ENCODE measurements at regions not wholly inside any gene's neighbourhood (a gene's known extent, or its start where the extent isn't known, plus 50 kb on each side); places are given as distances from the start of the nearest gene placed in this dataset.

DNA sequence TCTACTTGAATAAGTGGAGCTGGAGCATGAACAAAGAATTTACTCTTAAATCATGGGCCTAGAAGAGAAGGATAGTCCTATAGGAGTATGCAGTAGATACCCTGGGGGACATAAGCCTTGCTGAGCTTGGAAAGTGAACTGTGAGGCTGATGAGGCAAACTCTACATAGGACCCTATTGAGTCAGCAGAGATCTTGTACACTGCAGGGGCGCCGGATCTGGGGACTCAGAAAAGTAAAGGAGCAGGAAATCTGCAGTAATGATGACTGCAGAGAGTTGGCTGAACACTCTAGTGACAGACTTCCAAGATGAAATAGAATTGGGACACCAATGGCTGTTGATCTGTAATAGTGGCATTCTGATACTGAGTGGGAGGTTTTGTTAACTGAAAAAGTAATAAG, 543.7 kb downstream of the XIRP2 start:
- no peak for DNase-seq (ENCODE audit: low read depth)

DNA sequence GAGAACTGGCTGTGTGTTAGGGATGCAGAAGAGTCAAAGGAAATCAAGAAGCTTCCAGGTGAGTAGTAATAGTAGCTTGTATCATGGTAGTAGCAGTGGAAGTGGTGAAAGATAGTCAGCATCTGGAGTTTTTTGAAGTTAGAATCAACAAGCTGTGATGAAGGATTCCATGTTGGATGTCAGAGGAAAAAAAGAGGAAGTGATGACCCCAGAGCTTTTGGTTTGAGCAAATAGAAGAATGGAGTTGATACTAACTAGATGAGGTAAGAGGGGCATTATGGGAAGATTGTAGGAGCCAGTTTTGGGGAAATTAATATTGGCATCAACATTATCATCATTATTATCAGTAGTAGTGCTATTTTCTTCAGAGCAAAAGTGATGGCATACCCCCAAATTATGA, 542.2 kb downstream of the XIRP2 start:
- DNase-seq (ENCODE audit: low read depth): no peak

DNA sequence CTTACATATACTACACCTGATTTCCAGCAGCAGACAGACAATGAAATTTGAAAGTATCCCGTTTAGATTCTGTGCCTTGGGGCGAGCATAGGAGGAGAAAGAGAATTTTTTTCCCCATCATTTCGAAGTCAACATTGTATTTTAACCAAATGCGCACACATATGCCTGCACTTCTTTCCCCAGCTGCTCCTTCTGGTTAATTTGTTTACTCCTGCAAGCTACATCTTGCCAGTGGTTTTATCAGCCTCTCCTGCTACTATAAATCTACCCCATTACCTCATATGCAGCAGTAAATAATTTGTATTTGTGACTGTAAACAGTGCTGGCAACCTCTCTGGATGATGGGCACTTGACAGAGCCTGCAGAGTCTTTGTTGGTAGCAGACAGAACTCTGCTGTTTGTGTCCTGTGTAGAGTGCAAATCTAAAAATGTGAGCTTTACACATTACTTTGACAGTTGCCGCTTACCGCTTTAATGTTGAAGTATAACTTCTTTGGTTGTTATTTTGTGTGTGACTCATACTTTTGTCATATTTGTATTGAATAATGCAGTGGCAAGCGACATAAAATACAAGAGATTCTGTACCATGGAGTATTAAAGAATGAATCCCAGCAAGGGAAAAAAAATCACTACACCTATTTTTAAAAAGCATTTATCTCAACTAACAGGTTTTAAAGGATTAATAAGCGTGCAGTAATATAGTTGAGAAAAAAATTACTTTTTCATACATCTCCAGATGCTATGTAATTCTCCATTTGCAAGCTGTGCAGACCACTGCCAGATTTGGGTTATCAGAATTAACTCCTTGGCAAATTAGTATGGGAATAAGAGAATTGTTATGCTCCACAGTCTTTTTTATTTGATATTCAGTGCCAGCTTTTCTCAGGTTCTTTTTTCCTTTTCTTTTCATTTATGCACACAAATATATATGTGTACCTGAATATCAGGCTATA, 536.8 kb downstream of the XIRP2 start:
- DNase-seq (ENCODE audit: low read depth): no peak

DNA sequence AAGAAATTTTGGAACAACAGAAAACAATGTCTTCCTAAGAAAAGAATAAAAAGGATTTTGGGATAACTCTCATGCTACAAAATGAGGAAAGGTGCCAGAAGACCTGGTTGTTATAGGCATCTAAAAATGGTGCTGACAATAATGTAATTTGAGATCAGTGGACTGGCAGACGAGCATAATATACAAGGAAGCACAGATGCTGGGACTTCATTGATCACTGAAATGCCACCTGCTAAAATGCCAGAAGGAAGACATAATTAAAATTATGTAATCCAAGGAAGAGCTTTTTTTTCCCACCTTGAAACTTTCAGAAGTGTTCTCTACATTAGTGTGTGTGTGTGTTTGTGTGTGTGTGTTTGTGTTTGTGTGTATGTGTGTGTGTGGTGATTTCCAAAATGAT, 535.9 kb downstream of the XIRP2 start:
- no peak for DNase-seq (ENCODE audit: low read depth)

DNA sequence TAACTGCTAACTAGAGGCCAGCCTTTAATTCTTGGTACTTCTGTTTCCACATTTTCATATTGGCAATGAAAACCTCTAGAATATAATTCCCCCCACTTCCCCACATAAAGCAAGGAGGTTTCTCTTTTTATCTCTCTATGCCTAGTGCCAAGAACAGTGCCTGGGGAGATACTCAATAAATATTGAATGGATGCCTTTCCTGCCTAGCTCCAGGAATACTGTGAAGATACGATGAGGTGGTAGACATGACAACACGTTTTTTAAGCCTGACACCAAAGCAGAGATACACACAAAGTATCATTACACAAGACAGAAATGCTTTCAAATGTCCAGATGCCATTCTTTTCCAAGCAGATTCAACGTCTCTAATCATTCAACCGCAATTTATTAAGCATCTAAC, 535.5 kb downstream of the XIRP2 start:
- DNase-seq (ENCODE audit: low read depth): no peak

DNA sequence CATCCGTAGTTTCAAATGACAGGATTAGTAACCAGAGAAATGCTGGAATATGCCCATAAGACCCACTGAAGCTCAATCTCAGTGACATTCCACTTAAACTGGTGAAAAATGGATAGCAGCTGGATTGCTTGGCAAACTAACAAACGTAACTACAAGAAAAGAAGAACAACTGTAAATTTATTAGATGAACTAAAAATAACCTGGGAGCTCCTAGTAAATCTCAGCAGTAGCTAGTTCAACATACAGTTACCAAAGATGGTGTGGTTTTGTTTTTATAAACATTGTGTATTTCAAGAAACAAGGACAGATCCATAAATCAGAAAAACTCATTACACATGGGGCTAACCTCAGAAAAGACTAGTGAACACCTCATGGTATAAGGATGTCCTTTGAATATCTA, 531.9 kb downstream of the XIRP2 start:
- no peak for DNase-seq (ENCODE audit: low read depth)

DNA sequence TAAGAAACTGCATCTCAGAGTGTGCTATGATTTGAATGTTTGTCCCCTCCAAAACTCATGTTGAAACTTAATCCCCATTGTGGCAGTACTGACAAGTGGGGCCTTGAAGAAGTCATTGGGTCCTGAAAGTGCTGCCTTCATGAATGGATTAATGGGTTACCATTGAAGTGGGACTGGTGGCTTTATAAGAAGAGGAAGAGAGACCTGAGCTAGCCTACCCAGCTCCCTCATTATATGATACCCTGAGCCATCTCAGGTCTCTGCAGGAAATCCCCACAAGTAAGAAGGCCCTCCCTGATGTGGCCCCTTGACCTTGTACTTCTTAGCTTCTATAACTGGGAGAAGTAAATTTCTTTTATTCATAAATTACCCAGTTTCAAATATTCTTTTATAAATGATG, 526.8 kb downstream of the XIRP2 start:
- no peak for DNase-seq (ENCODE audit: low read depth)

DNA sequence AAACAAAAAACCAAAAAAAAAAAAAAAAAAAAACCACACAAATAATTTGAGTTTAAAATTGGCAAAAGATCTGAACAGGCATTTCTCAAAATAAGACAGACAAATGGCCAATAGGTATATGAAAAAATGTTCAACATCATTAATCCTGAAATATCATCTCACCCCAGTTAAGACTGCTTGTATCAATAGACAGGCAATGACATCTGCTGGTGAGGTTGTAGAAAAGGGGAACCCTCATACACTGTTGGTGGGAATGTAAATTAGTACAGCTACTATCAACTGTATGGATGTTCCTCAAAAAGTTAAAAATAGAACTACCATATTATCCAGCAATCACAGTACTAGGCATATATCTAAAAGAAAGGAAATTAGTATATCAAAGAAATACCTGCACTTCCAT, 523.1 kb downstream of the XIRP2 start:
- DNase-seq (ENCODE audit: low read depth): no peak

DNA sequence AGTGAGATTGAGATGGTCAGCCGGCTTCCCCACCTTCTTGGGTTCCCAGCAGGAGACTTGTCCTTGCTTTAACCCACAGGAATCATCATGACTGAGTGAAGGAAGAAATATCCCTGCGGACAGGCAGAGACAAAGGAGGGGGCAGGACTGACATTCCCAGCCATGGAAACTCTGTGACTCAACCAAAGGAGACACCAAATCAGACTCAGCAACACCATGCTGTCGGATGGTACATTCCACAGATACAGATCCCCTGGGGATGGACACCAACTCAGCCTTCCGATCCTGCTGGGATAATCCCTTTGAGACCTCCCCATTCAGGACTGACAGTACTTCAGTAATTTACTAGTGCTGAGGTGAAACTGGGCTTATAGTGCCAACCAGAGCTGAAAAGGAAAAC, 518.3 kb downstream of the XIRP2 start:
- no peak for DNase-seq (ENCODE audit: low read depth)

DNA sequence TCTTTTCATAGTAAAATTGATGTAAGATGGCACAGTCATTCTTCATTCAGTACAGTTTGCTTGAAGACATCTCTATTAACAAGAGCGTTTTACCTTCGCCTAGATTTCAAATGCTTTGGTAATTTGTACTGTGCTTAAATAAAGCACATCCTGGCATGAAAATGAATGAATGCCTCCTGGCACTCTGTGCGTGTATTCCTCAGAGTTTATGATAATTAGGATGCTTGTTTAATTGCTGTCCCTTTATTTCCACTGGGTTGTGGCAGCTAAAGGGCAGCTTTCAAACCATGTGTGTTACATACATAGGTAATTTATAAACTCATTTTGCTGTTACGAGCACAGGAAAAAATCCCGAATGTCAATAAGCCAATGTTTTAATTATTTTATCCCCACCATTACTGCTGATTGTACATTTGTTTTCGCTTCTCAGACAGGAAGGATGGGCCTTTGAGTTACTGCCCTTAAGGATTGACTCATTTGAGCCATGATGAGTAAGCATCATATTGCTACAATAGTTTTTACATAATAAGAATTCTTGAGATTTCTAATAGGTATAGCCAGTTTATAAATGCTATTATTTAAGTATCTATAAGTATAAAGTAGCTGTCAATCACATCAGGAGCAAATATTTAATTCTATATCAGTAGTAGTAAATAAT, 516.5 kb downstream of the XIRP2 start:
- no peak for DNase-seq (ENCODE audit: low read depth)

DNA sequence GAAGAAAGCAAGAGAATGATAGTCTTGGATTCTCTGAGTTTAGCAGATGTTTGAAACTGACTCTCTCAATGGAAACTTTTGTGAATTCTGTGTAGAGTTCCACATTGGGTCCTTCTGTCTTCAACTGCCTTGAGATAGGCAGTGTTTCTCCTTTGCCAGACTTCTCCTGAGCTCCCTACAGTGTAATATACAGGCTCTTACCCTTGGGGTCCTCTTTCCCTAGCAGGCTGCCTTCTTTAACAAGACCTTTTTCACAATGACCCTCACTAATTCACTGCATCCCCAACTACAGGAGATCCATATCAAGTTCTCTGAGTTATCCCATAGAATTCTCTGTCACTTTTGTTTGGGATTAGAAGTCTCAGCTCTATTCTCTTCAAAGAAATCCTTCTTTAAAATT, 513.0 kb downstream of the XIRP2 start:
- no peak for DNase-seq (ENCODE audit: low read depth)

DNA sequence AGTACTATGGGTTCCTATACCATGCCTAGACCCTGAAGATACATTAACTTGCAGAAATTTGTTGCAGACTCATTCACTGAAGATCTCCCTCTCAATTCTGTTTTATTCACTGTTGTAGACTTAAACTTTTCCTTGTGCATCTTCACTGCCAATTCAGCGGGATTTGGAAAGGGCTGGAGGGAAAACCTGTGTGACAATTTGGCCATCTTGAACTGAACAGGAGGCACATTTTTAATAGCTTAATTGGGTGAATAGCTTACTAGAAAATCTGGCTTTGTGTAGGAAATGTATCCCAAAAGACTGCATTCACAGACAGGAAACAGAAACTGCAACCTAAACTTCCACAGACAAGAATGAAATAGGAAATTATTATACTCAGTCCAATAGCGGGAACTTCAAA, 512.3 kb downstream of the XIRP2 start:
- DNase-seq (ENCODE audit: low read depth): no peak

DNA sequence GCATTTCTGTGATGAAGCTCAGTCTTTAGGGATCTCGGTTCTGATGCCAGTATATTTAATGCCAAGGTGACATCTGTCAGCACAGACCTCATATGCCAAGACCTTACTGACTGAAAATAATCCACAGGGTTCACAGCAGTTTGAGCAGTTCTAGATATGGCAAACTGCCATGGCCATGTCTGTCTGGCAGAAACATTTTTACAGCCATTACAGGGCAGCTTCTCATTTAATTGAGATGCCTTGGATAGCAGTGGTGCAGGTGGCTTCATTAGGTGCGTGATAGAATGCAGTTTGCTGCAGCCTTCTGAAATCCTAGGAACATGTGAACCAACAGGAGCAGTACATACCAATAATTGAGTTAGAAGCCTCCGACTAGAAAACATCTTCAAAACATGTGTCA, 510.6 kb downstream of the XIRP2 start:
- no peak for DNase-seq (ENCODE audit: low read depth)

DNA sequence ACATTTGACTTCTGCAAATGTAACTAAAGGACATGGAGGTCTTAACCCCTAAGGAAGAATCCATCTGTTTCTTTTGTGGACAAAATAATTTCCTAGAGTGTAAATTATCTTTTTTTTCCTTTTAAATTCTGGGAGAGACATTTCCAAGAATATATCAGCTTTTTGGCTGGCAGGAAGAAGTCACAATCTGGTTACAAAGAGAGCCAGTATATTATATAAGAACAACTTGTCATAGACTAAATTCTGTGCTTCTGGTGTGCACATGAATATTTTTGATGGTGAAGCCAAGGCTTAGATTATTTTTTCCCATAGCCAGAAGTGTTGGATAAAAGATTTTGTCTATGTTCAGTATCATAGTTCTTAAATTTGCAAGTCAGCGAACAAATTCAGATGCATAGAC, 500.6 kb downstream of the XIRP2 start:
- no peak for DNase-seq (ENCODE audit: low read depth)

DNA sequence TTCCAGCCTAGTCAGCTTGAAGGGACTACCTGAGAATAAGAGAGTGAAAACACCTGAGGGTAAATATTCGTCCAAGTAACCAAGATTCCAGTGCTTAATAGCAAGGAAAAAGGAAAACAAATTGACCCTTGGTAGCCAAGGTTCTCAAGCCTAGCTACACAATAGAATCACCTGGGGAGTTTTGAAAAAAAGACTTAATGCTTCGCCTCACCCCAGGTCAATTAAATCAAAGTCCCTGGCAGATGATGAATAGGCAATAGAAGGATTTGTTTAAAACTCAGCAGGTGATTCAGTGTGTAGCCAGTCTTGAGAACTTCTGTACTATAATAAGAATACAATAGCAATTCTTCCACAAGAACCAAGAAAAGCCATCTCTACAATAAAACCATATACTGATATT, 500.2 kb downstream of the XIRP2 start:
- DNase-seq (ENCODE audit: low read depth): no peak

DNA sequence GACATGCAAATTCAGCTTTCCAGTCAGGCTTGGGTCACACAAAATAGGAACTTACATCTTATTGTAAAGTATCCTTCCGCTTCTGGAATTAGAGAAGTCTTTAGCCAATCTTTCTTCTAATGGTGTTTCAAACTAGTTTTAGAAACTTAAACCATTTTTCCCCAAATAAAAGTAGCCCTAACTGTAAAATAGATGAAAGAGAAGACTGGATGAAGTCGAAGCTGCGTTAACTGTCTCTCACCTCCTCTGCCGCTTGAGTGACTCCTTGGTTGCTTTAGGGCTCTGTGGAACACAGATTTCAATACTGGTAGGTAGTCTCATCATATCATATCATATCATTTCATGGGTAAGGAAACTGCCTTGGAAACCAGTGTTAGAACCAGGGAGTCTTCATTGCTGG, 498.4 kb downstream of the XIRP2 start:
- DNase-seq (ENCODE audit: low read depth): no peak

DNA sequence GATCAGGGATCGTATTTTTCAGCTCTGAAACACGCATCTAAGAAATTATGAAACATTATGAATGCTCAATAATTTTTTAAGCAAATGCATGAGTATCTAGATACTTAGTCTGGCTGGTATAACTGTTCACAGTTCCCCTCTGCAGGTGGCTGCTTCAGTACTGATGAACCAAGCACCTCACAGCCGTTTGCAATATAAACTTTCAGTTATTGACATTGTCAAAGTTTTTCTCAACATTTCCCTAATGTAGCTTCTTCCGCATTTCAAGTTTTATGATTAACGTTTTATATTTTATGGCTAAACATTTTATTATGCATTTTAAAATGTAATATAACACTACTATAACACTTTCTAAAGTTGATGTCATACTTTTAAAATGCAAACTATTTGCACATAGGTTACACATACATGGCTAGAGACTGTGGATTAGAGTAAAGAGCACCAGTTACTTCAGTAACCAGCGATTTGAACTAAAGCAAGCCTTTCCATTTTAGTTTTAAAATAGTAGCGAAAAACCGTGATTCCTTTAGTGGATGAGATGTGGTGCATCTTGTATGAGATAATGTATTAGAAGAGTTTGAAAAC, 495.4 kb downstream of the XIRP2 start:
- no peak for DNase-seq (ENCODE audit: low read depth)

DNA sequence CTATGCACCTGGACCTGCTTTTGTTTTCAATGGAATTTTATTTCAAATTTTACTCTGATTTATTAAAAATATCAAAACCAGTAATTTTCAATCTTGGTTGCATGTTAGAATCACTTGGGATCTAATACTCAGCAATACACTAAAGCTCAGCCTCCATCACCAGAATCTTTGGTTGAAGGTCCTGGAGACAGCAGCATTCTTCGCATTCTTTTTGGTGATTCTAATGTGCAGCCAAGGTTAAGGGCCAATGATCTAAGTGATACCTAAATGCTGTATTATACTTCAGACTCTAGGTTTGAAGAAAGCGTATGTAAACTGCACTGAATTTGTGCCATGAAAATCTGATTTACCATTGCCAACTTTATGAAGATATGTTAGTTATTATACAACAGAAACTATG, 493.1 kb downstream of the XIRP2 start:
- DNase-seq (ENCODE audit: low read depth): no peak

DNA sequence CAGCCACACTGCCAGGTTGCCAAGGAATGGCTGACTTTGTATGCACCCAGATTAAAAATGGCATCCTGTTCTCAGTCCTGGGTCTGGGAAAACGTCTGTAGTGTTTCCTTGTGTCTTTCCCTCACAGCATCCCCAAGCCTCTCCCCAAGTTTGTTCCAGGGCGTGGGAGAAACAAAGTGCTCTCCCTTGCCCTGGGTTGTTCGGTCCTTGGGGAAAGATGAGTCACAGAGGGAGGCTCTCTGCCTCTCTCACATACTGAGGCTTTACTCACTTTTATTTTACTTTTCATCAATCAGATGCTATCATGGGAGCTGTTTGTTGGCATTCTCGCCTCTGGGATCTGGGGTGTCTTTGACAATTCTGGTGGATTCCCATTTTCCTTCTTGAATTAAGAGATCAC, 492.3 kb downstream of the XIRP2 start:
- no peak for DNase-seq (ENCODE audit: low read depth)

DNA sequence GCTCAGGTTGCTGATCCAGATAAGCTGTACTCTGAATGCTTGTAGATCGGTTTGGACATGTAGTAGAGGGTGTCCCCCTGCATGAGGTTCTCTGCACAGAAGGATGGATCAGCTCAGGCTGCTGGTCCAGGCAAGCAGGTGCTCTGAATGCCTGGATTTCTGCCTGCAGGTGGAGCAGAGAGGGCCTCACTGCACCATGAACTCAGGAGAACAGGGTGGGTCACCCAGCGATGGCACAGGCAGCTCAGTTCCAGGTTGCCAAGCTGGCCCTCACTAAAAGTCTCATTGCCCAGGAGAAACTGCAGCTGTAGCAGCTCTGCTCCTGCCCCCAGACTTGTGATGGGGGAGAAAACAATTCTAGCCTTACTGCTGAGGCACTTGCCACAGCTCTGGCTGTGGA, 491.8 kb downstream of the XIRP2 start:
- no peak for DNase-seq (ENCODE audit: low read depth)

DNA sequence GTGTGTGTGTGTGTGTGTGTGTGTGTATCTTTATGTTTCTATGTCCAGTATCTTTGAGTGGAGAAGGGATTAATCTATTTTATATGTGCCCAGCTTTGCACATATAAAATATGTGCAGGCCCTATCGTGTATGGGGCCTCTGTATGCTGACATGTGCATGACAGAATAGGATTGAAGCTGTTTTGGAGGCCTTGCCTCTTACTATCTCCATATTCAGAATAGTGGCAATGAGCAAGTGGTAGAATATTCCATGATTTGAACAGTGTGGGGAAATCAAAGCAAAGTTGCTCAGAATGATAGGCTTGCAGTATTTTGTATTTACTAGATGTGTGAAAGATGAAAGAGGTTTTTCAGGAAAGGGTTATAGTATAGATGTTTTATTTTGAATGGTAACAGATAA, 480.8 kb downstream of the XIRP2 start:
- DNase-seq (ENCODE audit: low read depth): no peak

DNA sequence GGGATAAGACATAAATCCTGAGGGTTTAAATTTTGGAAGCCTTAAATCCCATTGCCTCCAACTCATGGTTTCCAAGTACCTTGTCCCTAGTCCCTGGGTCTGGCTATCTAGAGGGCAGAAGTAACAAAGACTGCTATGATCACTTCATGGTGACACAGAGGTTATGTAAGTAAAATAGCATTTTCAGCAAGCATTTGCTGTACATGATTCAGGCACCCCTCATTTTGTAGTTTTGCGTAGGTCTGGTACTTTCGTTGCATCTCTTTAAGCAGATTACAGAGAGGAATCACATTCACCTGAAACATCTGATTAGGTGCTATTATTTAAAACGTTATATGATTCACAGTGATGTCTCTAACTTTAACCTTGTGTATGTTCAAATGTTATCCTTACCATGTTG, 480.1 kb downstream of the XIRP2 start:
- DNase-seq (ENCODE audit: low read depth): no peak

DNA sequence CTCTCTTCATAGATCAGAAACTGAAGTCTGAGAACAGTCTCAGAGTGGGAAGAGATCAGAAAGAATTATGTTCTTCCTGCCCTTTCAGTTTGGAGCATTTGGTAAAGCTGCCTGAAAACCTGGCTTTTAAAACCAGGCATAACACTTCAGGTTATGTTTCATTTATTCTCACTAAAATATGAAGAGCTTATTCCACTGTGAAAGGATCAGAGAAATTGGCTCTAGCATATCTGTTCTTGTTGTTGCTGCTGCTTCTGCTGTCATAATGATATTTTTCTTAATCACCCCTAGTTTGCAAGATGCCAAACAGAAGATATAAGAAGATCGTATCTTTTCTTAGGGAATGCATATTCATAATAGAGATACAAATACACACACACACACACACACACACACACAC, 476.9 kb downstream of the XIRP2 start:
- no peak for DNase-seq (ENCODE audit: low read depth)

All from M059J (cell line).